Mesothelial cell of epicardium (in vitro differentiated cells): ENCODE measurements at regions not wholly inside any gene's neighbourhood (a gene's known extent, or its start where the extent isn't known, plus 50 kb on each side); places are given as distances from the start of the nearest gene placed in this dataset.
"Not testable (repeated sequence)": the region's sequence is repeated elsewhere in the genome, so short reads cannot be mapped to it uniquely, and the experiment has no call there.

Experiments used
- DNase-seq, 2 experiments: peaks; one replicate each; pipeline ENCODE4 v3.0.0; 2021; ENCODE audit warnings: low spot score in 2 of 2; ENCODE audit not compliant: unreplicated experiment in 2 of 2
- H3K27ac Mint-ChIP-seq: 2 replicates; pipeline ENCODE4 v1.8.0; 2021; ENCODE audit warnings: mixed read lengths
- H3K27me3 Mint-ChIP-seq: 2 replicates; pipeline ENCODE4 v1.8.0; 2021; ENCODE audit warnings: low read depth, mixed read lengths
- H3K36me3 Mint-ChIP-seq: 2 replicates; pipeline ENCODE4 v1.8.0; 2021; ENCODE audit warnings: mixed read lengths
- H3K4me1 Mint-ChIP-seq: 2 replicates; pipeline ENCODE4 v1.8.0; 2021; ENCODE audit warnings: mixed read lengths
- H3K4me3 Mint-ChIP-seq: 2 replicates; pipeline ENCODE4 v1.8.0; 2021; ENCODE audit warnings: mild to moderate bottlenecking, moderate library complexity, mixed read lengths
- H3K9me3 Mint-ChIP-seq: 2 replicates; pipeline ENCODE4 v1.8.0; 2021; ENCODE audit warnings: mixed read lengths
- TF ChIP-seq, protein P1 (sequence below): fragments of 200-600 bp; sonication (generic); IDR thresholded peaks from one replicate; pipeline ENCODE4 v1.5.0; 2021; ENCODE audit warnings: antibody characterized with exemption; ENCODE audit not compliant: unreplicated experiment

GRCh38 chr1:190011585-190011984 lies 466.1 kb downstream of the BRINP3 start:
- Mint-ChIP-seq H3K27me3 (no peaks in the 10 kb centered on the region), H3K27ac (no peak overlapping the region), H3K4me1 (no peaks in the 10 kb centered on the region), H3K9me3 (peaks cover 5% of the 10 kb centered on the region), H3K4me3 (no peak overlapping the region), H3K36me3 (no peaks in the 10 kb centered on the region)
- DNase-seq: no peak
- TF ChIP-seq, protein P1, sequence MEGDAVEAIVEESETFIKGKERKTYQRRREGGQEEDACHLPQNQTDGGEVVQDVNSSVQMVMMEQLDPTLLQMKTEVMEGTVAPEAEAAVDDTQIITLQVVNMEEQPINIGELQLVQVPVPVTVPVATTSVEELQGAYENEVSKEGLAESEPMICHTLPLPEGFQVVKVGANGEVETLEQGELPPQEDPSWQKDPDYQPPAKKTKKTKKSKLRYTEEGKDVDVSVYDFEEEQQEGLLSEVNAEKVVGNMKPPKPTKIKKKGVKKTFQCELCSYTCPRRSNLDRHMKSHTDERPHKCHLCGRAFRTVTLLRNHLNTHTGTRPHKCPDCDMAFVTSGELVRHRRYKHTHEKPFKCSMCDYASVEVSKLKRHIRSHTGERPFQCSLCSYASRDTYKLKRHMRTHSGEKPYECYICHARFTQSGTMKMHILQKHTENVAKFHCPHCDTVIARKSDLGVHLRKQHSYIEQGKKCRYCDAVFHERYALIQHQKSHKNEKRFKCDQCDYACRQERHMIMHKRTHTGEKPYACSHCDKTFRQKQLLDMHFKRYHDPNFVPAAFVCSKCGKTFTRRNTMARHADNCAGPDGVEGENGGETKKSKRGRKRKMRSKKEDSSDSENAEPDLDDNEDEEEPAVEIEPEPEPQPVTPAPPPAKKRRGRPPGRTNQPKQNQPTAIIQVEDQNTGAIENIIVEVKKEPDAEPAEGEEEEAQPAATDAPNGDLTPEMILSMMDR: no peak

DNA sequence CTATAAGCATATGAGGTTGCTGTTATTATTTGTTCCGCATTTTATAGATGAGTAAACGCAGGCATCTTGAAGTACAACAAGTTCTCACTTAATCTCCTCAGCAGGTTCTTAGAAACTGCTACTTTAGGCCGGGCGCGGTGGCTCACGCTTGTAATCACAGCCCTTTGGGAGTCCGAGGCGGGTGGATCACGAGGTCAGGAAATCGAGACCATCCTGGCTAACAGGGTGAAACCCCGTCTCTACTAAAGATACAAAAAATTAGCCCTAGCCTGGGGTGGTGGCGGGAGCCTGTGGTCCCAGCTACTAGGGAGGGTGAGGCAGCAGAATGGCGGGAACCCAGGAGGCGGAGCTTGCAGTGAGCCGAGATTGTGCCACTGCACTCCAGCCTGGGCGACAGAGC lies 458.5 kb downstream of the BRINP3 start:
- not testable (repeated sequence) for H3K27me3 Mint-ChIP-seq, H3K9me3 Mint-ChIP-seq, H3K4me3 Mint-ChIP-seq, DNase-seq, H3K36me3 Mint-ChIP-seq, H3K4me1 Mint-ChIP-seq, H3K27ac Mint-ChIP-seq

DNA sequence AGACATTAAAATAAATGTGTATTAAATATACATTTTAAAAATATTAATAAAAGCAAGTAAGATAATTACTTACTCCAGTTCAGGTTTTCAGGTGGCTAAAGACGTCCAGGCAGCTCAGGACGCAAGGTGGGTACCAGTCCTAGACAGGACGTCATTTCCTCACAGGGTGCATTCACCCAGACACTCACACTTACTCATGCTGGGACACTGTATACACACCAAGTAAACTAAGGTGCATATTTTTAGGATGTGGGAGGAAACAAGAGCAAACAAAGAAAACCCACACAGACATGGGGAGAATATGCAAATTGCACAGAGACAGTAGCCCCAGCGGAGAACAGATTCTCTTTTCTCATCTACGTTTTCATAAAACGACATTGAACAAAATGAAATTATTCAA lies 457.9 kb downstream of the BRINP3 start:
- TF ChIP-seq, protein P1: no peak
- H3K27me3 Mint-ChIP-seq: no peaks in the 10 kb centered on the region
- no peak overlapping the region for H3K27ac Mint-ChIP-seq
- H3K9me3 Mint-ChIP-seq: no peaks in the 10 kb centered on the region
- H3K4me1 Mint-ChIP-seq: no peaks in the 10 kb centered on the region
- no peak overlapping the region for H3K4me3 Mint-ChIP-seq
- no peak for DNase-seq
- H3K36me3 Mint-ChIP-seq: no peaks in the 10 kb centered on the region

- no peaks in the 10 kb centered on the region for H3K36me3 Mint-ChIP-seq
- no peaks in the 10 kb centered on the region for H3K27me3 Mint-ChIP-seq
- no peaks in the 10 kb centered on the region for H3K4me1 Mint-ChIP-seq
- no peak for DNase-seq
- no peak overlapping the region for H3K4me3 Mint-ChIP-seq
- H3K27ac Mint-ChIP-seq: no peak overlapping the region
- TF ChIP-seq, protein P1: no peak
- no peaks in the 10 kb centered on the region for H3K9me3 Mint-ChIP-seq
Observed at GRCh38 chr1:190022709-190023108, 455.0 kb downstream of the BRINP3 start.

DNA sequence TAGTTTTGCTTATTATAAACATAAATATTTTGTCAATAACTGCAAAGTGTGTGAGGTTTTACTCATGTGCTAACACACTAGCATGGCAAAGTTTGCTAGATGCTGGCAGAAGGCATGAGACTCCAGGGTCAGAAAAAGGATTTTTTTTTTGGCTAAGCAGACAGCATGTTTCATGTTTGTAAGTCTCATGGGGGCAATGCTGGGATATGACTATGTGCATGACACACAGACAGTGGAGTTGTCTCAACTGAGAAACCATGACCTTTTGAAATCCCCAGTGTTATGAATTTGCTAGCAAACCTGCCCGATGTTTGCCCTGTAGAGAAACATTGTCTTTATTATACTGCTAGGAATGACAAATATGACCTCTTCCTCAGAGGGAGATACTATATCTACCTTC lies 448.2 kb downstream of the BRINP3 start:
- Mint-ChIP-seq H3K27ac (no peak overlapping the region), H3K9me3 (peaks cover 3% of the 10 kb centered on the region), H3K4me1 (no peaks in the 10 kb centered on the region), H3K36me3 (no peaks in the 10 kb centered on the region), H3K27me3 (no peaks in the 10 kb centered on the region), H3K4me3 (no peak overlapping the region)
- DNase-seq: no peak
- TF ChIP-seq, protein P1: no peak

GRCh38 chr1:190043655-190044054 lies 434.0 kb downstream of the BRINP3 start:
- Mint-ChIP-seq H3K4me1 (no peaks in the 10 kb centered on the region), H3K4me3 (no peak overlapping the region), H3K9me3 (peaks cover 16% of the 10 kb centered on the region), H3K27ac (no peak overlapping the region), H3K27me3 (no peaks in the 10 kb centered on the region), H3K36me3 (no peaks in the 10 kb centered on the region)
- TF ChIP-seq, protein P1: no peak
- no peak for DNase-seq
